ENCODE measurements at regions not wholly inside any gene's neighbourhood (a gene's known extent, or its start where the extent isn't known, plus 50 kb on each side); places are given as distances from the start of the nearest gene placed in this dataset.

GRCh38 chr2:38237311-38237710 is 139.8 kb downstream of the ATL2 start:
- H4K20me1 ChIP-seq (ENCODE audit: insufficient read depth, low read length), result no peaks in the 10 kb centered on the region
- no peak overlapping the region for H3K9ac ChIP-seq (ENCODE audit: low read depth, low read length)
- no peak overlapping the region for H3K4ac ChIP-seq (ENCODE audit: low read depth, low read length)
- H4K91ac ChIP-seq (ENCODE audit: insufficient read depth, low read depth, low read length), result no peak overlapping the region
- H4K8ac ChIP-seq (ENCODE audit: low read depth in 2 of 2, low read length in 2 of 2), result no peak overlapping the region
- no peak overlapping the region for H3K14ac ChIP-seq (replicated peaks; ENCODE audit: low read depth, low read length)
- no peaks in the 10 kb centered on the region for H3K79me1 ChIP-seq (ENCODE audit: low read depth in 1 of 2, low read length in 2 of 2)
- no peak for ATAC-seq (ENCODE audit: low read depth)
- no peak overlapping the region for H4K5ac ChIP-seq (ENCODE audit: low read depth, low read length)
- H3K9me3 ChIP-seq (ENCODE audit: control insufficient read depth, insufficient read depth, low read length), result no peaks in the 10 kb centered on the region
- dilution Hi-C loops (cut with HindIII; ENCODE audit: low sequenced_read_pairs, unreplicated experiment), result no loop called here
- no peak overlapping the region for H2BK15ac ChIP-seq (ENCODE audit: low read depth, low read length)
- no peak overlapping the region for H3K18ac ChIP-seq (ENCODE audit: low read depth, low read length)
- no peak overlapping the region for H3K4me3 ChIP-seq (ENCODE audit: insufficient read depth, low read depth, low read length)
- no peak for DNase-seq
- no peak overlapping the region for H3K4me2 ChIP-seq (ENCODE audit: low read depth, low read length)
- H3K27ac ChIP-seq (ENCODE audit: insufficient read depth, low read length), result no peak overlapping the region
- no peaks in the 10 kb centered on the region for H3K9me1 ChIP-seq (ENCODE audit: insufficient read depth, low read length)
- H3K4me1 ChIP-seq (ENCODE audit: control insufficient read depth, insufficient read depth, low read length), result no peaks in the 10 kb centered on the region
- no peaks in the 10 kb centered on the region for H3K36me3 ChIP-seq (ENCODE audit: control insufficient read depth, insufficient read depth, low read length)
- BruUV-seq (replicated peaks), result no TSS peak
- H2AFZ ChIP-seq (replicated peaks; ENCODE audit: low read length, poor library complexity), result no peak overlapping the region
- 100% methylated on average over 1 of the region's 2 CpGs; no CpG with 5 or more reads in 1 of the 2 experiments for WGBS, 2 experiments (ENCODE audit: extremely low coverage in 2 of 2, insufficient read length in 1 of 2)
- no peak for TF ChIP-seq POLR2A (IDR thresholded peaks at IDR 0.05; ENCODE audit: low read depth, low read length)
- no peak for TF ChIP-seq NFE2L2 (IDR thresholded peaks at IDR 0.05; ENCODE audit: low read depth, low read length)
- TF ChIP-seq CTCF (conservative IDR thresholded peaks at IDR 0.05; ENCODE audit: low read depth, low read length), result no peak
- no peak for TF ChIP-seq USF2 (IDR thresholded peaks at IDR 0.05; ENCODE audit: low read depth, low read length)
- no peak for TF ChIP-seq MXI1 (IDR thresholded peaks at IDR 0.05; ENCODE audit: borderline replicate concordance, low read depth, low read length)
- no peak for TF ChIP-seq CHD1 (IDR thresholded peaks at IDR 0.05; ENCODE audit: low read depth, low read length)
- no peak for TF ChIP-seq ELK1 (IDR thresholded peaks at IDR 0.05; ENCODE audit: borderline replicate concordance, low read depth, low read length)
- no peak for TF ChIP-seq CEBPB (IDR thresholded peaks at IDR 0.05; ENCODE audit: low read depth, low read length)
- no peak for TF ChIP-seq FOS (IDR thresholded peaks at IDR 0.05; ENCODE audit: low read depth, low read length)
- no peak for TF ChIP-seq MAZ (IDR thresholded peaks at IDR 0.05; ENCODE audit: borderline replicate concordance, low read depth, low read length)
- TF ChIP-seq RFX5 (IDR thresholded peaks at IDR 0.05; ENCODE audit: low read depth, low read length), result no peak
- no peak for TF ChIP-seq MAFK (IDR thresholded peaks at IDR 0.05; ENCODE audit: low read depth, low read length)
- TF ChIP-seq RAD21 (IDR thresholded peaks at IDR 0.05; ENCODE audit: low read length), result no peak
- no peak for TF ChIP-seq SMC3 (IDR thresholded peaks at IDR 0.05; ENCODE audit: low read depth, low read length)
- no peak for TF ChIP-seq BHLHE40 (IDR thresholded peaks at IDR 0.05; ENCODE audit: low read depth, low read length)
- TF ChIP-seq RCOR1 (IDR thresholded peaks at IDR 0.05; ENCODE audit: insufficient replicate concordance, low read length), result no peak
- in situ Hi-C loops (cut with MboI; ENCODE audit: low sequenced_read_pairs), result no loop called here
- no peak overlapping the region for H2AK9ac ChIP-seq (replicated peaks; ENCODE audit: low read depth, low read length, poor library complexity)
- CTCF ChIA-PET, result no interaction called here
- POLR2A ChIA-PET (ENCODE audit: unreplicated experiment), result no interaction called here
- intact Hi-C loops (cut with micrococcal nuclease), result no loop called here
- no peak overlapping the region for H2BK120ac ChIP-seq (ENCODE audit: low read depth, low read length)
- H2BK20ac ChIP-seq (ENCODE audit: low read depth, low read length), result no peak overlapping the region
- H3K27me3 ChIP-seq (ENCODE audit: control insufficient read depth, insufficient read depth, low read length), result peaks cover 12% of the 10 kb centered on the region
- H2AK5ac ChIP-seq (ENCODE audit: low read depth, low read length), result no peak overlapping the region
- H2BK5ac ChIP-seq (ENCODE audit: low read depth, low read length, poor library complexity, severe bottlenecking), result no peak overlapping the region
- no peak overlapping the region for H3K23ac ChIP-seq (ENCODE audit: low read depth, low read length)
- no peak overlapping the region for H3K56ac ChIP-seq (ENCODE audit: extremely low read depth, insufficient read depth, low read length)
